ENCODE measurements at regions not wholly inside any gene's neighbourhood (a gene's known extent, or its start where the extent isn't known, plus 50 kb on each side); places are given as distances from the start of the nearest gene placed in this dataset.

- no peak overlapping the region for H3K4me3 ChIP-seq (ENCODE audit: low read length in 2 of 2)
- DNase-seq (ENCODE audit: low read depth in 6 of 9, low spot score in 9 of 9), result no peak
- H3K27me3 ChIP-seq (ENCODE audit: control insufficient read depth in 2 of 2, insufficient read depth in 1 of 2, low read length in 1 of 2), result no peaks in the 10 kb centered on the region
- WGBS, result 93% methylated on average over 5 of the region's 5 CpGs
- no peaks in the 10 kb centered on the region for H3K9me3 ChIP-seq (ENCODE audit: control insufficient read depth in 2 of 2, insufficient read depth in 1 of 2, low read length in 1 of 2)
- H3K27ac ChIP-seq (ENCODE audit: low read depth in 1 of 2, low read length in 1 of 2), result no peak overlapping the region
- no peaks in the 10 kb centered on the region for H3K36me3 ChIP-seq (ENCODE audit: control insufficient read depth in 2 of 2, insufficient read depth in 2 of 2, low read length in 1 of 2)
- H3K4me1 ChIP-seq (ENCODE audit: control insufficient read depth in 2 of 2, insufficient read depth in 2 of 2, low read length in 2 of 2), result no peaks in the 10 kb centered on the region
Measured at GRCh38 chr3:191068946-191069813, 129.9 kb upstream of the OSTN start.

DNA sequence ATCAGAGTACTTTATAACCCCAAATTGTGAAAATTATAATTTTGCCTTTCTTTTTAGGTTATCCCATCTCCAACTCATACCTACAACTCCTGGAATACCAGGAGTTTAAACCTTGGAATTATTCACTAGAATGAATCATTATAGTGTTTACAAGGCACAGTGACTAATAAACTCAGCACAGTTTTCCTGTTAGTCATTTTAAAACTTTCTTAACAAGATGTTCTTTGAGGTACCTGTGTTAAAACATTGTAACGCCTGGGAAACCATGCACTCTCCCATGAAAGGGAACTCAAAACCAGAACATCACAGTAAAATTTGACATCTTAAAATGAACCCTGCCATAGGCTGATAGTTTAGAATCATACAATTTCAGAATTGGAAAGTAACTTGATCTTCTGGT lies 132.4 kb upstream of the OSTN start:
- H3K27me3 ChIP-seq (ENCODE audit: control insufficient read depth in 2 of 2, insufficient read depth in 1 of 2, low read length in 1 of 2), result no peaks in the 10 kb centered on the region
- H3K27ac ChIP-seq (ENCODE audit: low read depth in 1 of 2, low read length in 1 of 2), result no peak overlapping the region
- no peaks in the 10 kb centered on the region for H3K4me1 ChIP-seq (ENCODE audit: control insufficient read depth in 2 of 2, insufficient read depth in 2 of 2, low read length in 2 of 2)
- H3K36me3 ChIP-seq (ENCODE audit: control insufficient read depth in 2 of 2, insufficient read depth in 2 of 2, low read length in 1 of 2), result no peaks in the 10 kb centered on the region
- DNase-seq (ENCODE audit: low read depth in 6 of 9, low spot score in 9 of 9), result no peak
- no peaks in the 10 kb centered on the region for H3K9me3 ChIP-seq (ENCODE audit: control insufficient read depth in 2 of 2, insufficient read depth in 1 of 2, low read length in 1 of 2)
- WGBS, result 93% methylated on average over 1 of the region's 1 CpG
- no peak overlapping the region for H3K4me3 ChIP-seq (ENCODE audit: low read length in 2 of 2)

DNA sequence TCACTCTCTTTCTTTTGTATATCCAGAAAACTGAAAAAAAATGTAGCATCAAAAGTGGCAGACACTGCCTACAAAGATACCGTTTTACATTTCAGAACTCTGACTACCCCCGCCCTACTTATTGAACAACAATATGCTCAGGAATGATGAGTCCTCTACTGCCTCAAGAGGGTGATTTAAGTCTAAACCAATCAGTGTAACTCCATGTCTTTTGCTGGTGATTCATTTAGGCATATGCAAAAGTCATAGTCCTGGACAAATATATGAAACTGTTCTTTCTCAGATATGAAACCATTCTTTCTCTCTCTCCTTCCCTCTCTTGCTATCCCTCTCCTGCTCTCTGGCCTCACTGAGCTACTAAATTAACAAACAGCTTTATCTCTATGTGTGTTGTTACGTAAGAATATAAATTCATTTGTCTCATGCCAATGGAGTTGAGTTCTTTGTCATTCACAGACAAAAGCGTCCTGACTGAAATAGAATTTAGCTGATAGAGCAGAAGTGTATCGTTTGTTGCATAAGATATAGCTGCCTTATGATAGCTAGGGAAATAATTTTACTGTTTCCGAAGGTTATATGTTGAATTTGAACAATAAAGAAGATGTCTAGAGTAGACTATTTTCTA lies 133.7 kb upstream of the OSTN start:
- H3K27me3 ChIP-seq (ENCODE audit: control insufficient read depth in 2 of 2, insufficient read depth in 1 of 2, low read length in 1 of 2), result no peaks in the 10 kb centered on the region
- 97% methylated on average over 6 of the region's 6 CpGs for WGBS
- no peaks in the 10 kb centered on the region for H3K4me1 ChIP-seq (ENCODE audit: control insufficient read depth in 2 of 2, insufficient read depth in 2 of 2, low read length in 2 of 2)
- H3K27ac ChIP-seq (ENCODE audit: low read depth in 1 of 2, low read length in 1 of 2), result no peak overlapping the region
- H3K4me3 ChIP-seq (ENCODE audit: low read length in 2 of 2), result no peak overlapping the region
- no peak for DNase-seq (ENCODE audit: low read depth in 6 of 9, low spot score in 9 of 9)
- H3K9me3 ChIP-seq (ENCODE audit: control insufficient read depth in 2 of 2, insufficient read depth in 1 of 2, low read length in 1 of 2), result no peaks in the 10 kb centered on the region
- H3K36me3 ChIP-seq (ENCODE audit: control insufficient read depth in 2 of 2, insufficient read depth in 2 of 2, low read length in 1 of 2), result no peaks in the 10 kb centered on the region

DNA sequence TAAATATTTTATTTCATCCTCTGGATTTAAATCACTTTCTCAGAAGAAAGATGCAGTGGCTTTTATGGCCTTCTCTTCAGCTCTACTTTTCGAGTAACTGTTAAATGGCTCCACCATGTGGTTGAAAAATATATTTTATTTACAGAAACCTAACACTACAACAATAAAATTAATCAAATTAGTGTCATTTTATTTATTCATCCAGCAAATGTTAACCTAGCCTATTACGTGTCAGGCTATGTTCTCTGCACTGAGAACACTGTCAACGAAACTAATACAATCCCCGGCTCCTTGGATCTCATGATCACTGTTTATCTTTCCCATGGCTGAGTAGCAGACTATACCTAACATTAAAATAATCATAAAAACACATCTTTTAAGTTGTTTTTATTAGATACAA lies 148.0 kb upstream of the OSTN start:
- Histone ChIP-seq H3K36me3 (ENCODE audit: control insufficient read depth in 2 of 2, insufficient read depth in 2 of 2, low read length in 1 of 2) (no peaks in the 10 kb centered on the region), H3K27me3 (ENCODE audit: control insufficient read depth in 2 of 2, insufficient read depth in 1 of 2, low read length in 1 of 2) (no peaks in the 10 kb centered on the region), H3K9me3 (ENCODE audit: control insufficient read depth in 2 of 2, insufficient read depth in 1 of 2, low read length in 1 of 2) (no peaks in the 10 kb centered on the region), H3K4me1 (ENCODE audit: control insufficient read depth in 2 of 2, insufficient read depth in 2 of 2, low read length in 2 of 2) (no peaks in the 10 kb centered on the region), H3K27ac (ENCODE audit: low read depth in 1 of 2, low read length in 1 of 2) (no peak overlapping the region), H3K4me3 (ENCODE audit: low read length in 2 of 2) (no peak overlapping the region)
- WGBS, result 34% methylated on average over 4 of the region's 4 CpGs
- peak in 3 of 9 donors; percentile 2 to 18 (median 8) for DNase-seq (ENCODE audit: low read depth in 6 of 9, low spot score in 9 of 9)

GRCh38 chr3:191047930-191048329 lies 151.1 kb upstream of the OSTN start:
- no peaks in the 10 kb centered on the region for H3K9me3 ChIP-seq (ENCODE audit: control insufficient read depth in 2 of 2, insufficient read depth in 1 of 2, low read length in 1 of 2)
- no peak overlapping the region for H3K4me3 ChIP-seq (ENCODE audit: low read length in 2 of 2)
- H3K27ac ChIP-seq (ENCODE audit: low read depth in 1 of 2, low read length in 1 of 2), result no peak overlapping the region
- 87% methylated on average over 1 of the region's 1 CpG for WGBS
- H3K27me3 ChIP-seq (ENCODE audit: control insufficient read depth in 2 of 2, insufficient read depth in 1 of 2, low read length in 1 of 2), result no peaks in the 10 kb centered on the region
- no peaks in the 10 kb centered on the region for H3K4me1 ChIP-seq (ENCODE audit: control insufficient read depth in 2 of 2, insufficient read depth in 2 of 2, low read length in 2 of 2)
- DNase-seq (ENCODE audit: low read depth in 6 of 9, low spot score in 9 of 9), result no peak
- H3K36me3 ChIP-seq (ENCODE audit: control insufficient read depth in 2 of 2, insufficient read depth in 2 of 2, low read length in 1 of 2), result no peaks in the 10 kb centered on the region

GRCh38 chr3:191030929-191031328 lies 168.1 kb upstream of the OSTN start:
- Histone ChIP-seq H3K36me3 (ENCODE audit: control insufficient read depth in 2 of 2, insufficient read depth in 2 of 2, low read length in 1 of 2) (no peaks in the 10 kb centered on the region), H3K27me3 (ENCODE audit: control insufficient read depth in 2 of 2, insufficient read depth in 1 of 2, low read length in 1 of 2) (no peaks in the 10 kb centered on the region), H3K4me1 (ENCODE audit: control insufficient read depth in 2 of 2, insufficient read depth in 2 of 2, low read length in 2 of 2) (no peaks in the 10 kb centered on the region), H3K9me3 (ENCODE audit: control insufficient read depth in 2 of 2, insufficient read depth in 1 of 2, low read length in 1 of 2) (no peaks in the 10 kb centered on the region), H3K4me3 (ENCODE audit: low read length in 2 of 2) (no peak overlapping the region), H3K27ac (ENCODE audit: low read depth in 1 of 2, low read length in 1 of 2) (no peak overlapping the region)
- no peak for DNase-seq (ENCODE audit: low read depth in 6 of 9, low spot score in 9 of 9)
- 94% methylated on average over 2 of the region's 2 CpGs for WGBS

DNA sequence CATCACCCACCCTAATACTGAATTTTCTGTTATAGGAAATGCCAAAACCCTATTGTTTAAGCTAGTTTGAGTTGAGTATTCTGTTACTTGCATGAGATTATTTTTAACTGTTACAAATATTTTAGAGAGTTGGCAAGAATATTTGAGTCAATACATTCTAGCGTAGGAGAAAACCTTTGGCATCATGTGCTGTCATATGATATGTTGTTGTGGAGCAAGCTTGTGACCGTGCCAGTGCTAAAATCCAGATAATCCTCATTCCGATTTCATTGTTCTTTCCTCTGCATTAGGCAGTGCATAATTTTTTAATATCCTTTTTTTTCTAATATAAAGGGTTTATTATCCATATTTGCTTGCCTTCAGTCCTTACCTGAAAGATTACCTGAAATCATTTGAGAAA lies 168.0 kb upstream of the GMNC start:
- WGBS, result 89% methylated on average over 3 of the region's 3 CpGs
- no peak overlapping the region for H3K4me3 ChIP-seq (ENCODE audit: low read length in 2 of 2)

GRCh38 chr3:191026746-191027145 lies 164.3 kb upstream of the GMNC start:
- Histone ChIP-seq H3K9me3 (ENCODE audit: control insufficient read depth in 2 of 2, insufficient read depth in 1 of 2, low read length in 1 of 2) (no peaks in the 10 kb centered on the region), H3K4me3 (ENCODE audit: low read length in 2 of 2) (no peak overlapping the region), H3K27me3 (ENCODE audit: control insufficient read depth in 2 of 2, insufficient read depth in 1 of 2, low read length in 1 of 2) (no peaks in the 10 kb centered on the region), H3K36me3 (ENCODE audit: control insufficient read depth in 2 of 2, insufficient read depth in 2 of 2, low read length in 1 of 2) (no peaks in the 10 kb centered on the region), H3K27ac (ENCODE audit: low read depth in 1 of 2, low read length in 1 of 2) (no peak overlapping the region), H3K4me1 (ENCODE audit: control insufficient read depth in 2 of 2, insufficient read depth in 2 of 2, low read length in 2 of 2) (no peaks in the 10 kb centered on the region)
- DNase-seq (ENCODE audit: low read depth in 6 of 9, low spot score in 9 of 9), result no peak
- WGBS, result 75% methylated on average over 1 of the region's 1 CpG

More for the DNA sequence above, 168.0 kb upstream of the GMNC start:
- no peaks in the 10 kb centered on the region for H3K27me3 ChIP-seq (ENCODE audit: control insufficient read depth in 2 of 2, insufficient read depth in 1 of 2, low read length in 1 of 2)
- no peaks in the 10 kb centered on the region for H3K36me3 ChIP-seq (ENCODE audit: control insufficient read depth in 2 of 2, insufficient read depth in 2 of 2, low read length in 1 of 2)
- no peak overlapping the region for H3K27ac ChIP-seq (ENCODE audit: low read depth in 1 of 2, low read length in 1 of 2)
- H3K9me3 ChIP-seq (ENCODE audit: control insufficient read depth in 2 of 2, insufficient read depth in 1 of 2, low read length in 1 of 2), result no peaks in the 10 kb centered on the region
- H3K4me1 ChIP-seq (ENCODE audit: control insufficient read depth in 2 of 2, insufficient read depth in 2 of 2, low read length in 2 of 2), result no peaks in the 10 kb centered on the region
- no peak for DNase-seq (ENCODE audit: low read depth in 6 of 9, low spot score in 9 of 9)

GRCh38 chr3:191020730-191021396 lies 158.4 kb upstream of the GMNC start:
- Histone ChIP-seq H3K4me3 (ENCODE audit: low read length in 2 of 2) (no peak overlapping the region), H3K36me3 (ENCODE audit: control insufficient read depth in 2 of 2, insufficient read depth in 2 of 2, low read length in 1 of 2) (no peaks in the 10 kb centered on the region), H3K27ac (ENCODE audit: low read depth in 1 of 2, low read length in 1 of 2) (no peak overlapping the region), H3K4me1 (ENCODE audit: control insufficient read depth in 2 of 2, insufficient read depth in 2 of 2, low read length in 2 of 2) (no peaks in the 10 kb centered on the region), H3K9me3 (ENCODE audit: control insufficient read depth in 2 of 2, insufficient read depth in 1 of 2, low read length in 1 of 2) (no peaks in the 10 kb centered on the region), H3K27me3 (ENCODE audit: control insufficient read depth in 2 of 2, insufficient read depth in 1 of 2, low read length in 1 of 2) (no peaks in the 10 kb centered on the region)
- DNase-seq (ENCODE audit: low read depth in 6 of 9, low spot score in 9 of 9), result no peak
- WGBS, result 59% methylated on average over 2 of the region's 2 CpGs

Measured in thymus (tissue), 11 donors.